ENCODE measurements at regions not wholly inside any gene's neighbourhood (a gene's known extent, or its start where the extent isn't known, plus 50 kb on each side); places are given as distances from the start of the nearest gene placed in this dataset.

GRCh38 chr2:38507712-38508111 is 95.0 kb downstream of the HNRNPLL start:
- Histone ChIP-seq H3K4me1 (ENCODE audit: insufficient read depth) (no peaks in the 10 kb centered on the region), H4K20me1 (ENCODE audit: insufficient read depth, poor library complexity, severe bottlenecking) (no peaks in the 10 kb centered on the region), H3K9me2 (replicated peaks; ENCODE audit: insufficient read depth) (no peaks in the 10 kb centered on the region), H3K4me2 (no peak overlapping the region), H3K27ac (no peak overlapping the region), H3K79me2 (no peaks in the 10 kb centered on the region), H3K27me3 (no peaks in the 10 kb centered on the region), H3K4me3 (no peak overlapping the region), H2AFZ (no peak overlapping the region), H3K9me3 (ENCODE audit: low read depth) (no peaks in the 10 kb centered on the region), H3K36me3 (replicated peaks; ENCODE audit: insufficient read depth, low read depth) (no peaks in the 10 kb centered on the region)
- WGBS (ENCODE audit: low lambda C conversion rate, missing lambda C conversion rate) = 100% methylated on average over 1 of the region's 1 CpG
- TF ChIP-seq EZH2 (IDR thresholded peaks at IDR 0.05; ENCODE audit: borderline replicate concordance) (no peak), CTCF (IDR thresholded peaks at IDR 0.05; ENCODE audit: poor library complexity) (no peak), EZH2phosphoT487 (IDR thresholded peaks at IDR 0.05; ENCODE audit: low read depth, severe bottlenecking, unreplicated experiment) (no peak)
- no peak for DNase-seq (ENCODE audit: low spot score)

GRCh38 chr2:38505779-38506178 is 96.9 kb downstream of the HNRNPLL start:
- H3K4me3 ChIP-seq = no peak overlapping the region
- no peaks in the 10 kb centered on the region for H3K9me3 ChIP-seq (ENCODE audit: low read depth)
- H4K20me1 ChIP-seq (ENCODE audit: insufficient read depth, poor library complexity, severe bottlenecking) = no peaks in the 10 kb centered on the region
- 33% methylated on average over 3 of the region's 3 CpGs for WGBS (ENCODE audit: low lambda C conversion rate, missing lambda C conversion rate)
- no peaks in the 10 kb centered on the region for H3K27me3 ChIP-seq
- no peaks in the 10 kb centered on the region for H3K4me1 ChIP-seq (ENCODE audit: insufficient read depth)
- H3K9me2 ChIP-seq (replicated peaks; ENCODE audit: insufficient read depth) = no peaks in the 10 kb centered on the region
- H3K4me2 ChIP-seq = no peak overlapping the region
- H2AFZ ChIP-seq = no peak overlapping the region
- peak; percentile 61 for DNase-seq (ENCODE audit: low spot score)
- H3K36me3 ChIP-seq (replicated peaks; ENCODE audit: insufficient read depth, low read depth) = no peaks in the 10 kb centered on the region
- TF ChIP-seq EZH2phosphoT487 (IDR thresholded peaks at IDR 0.05; ENCODE audit: low read depth, severe bottlenecking, unreplicated experiment) (no peak), EZH2 (IDR thresholded peaks at IDR 0.05; ENCODE audit: borderline replicate concordance) (no peak), CTCF (IDR thresholded peaks at IDR 0.05; ENCODE audit: poor library complexity) (no peak)
- H3K27ac ChIP-seq = no peak overlapping the region
- H3K79me2 ChIP-seq = no peaks in the 10 kb centered on the region

GRCh38 chr2:38504169-38504568 is 98.6 kb downstream of the HNRNPLL start:
- Histone ChIP-seq H4K20me1 (ENCODE audit: insufficient read depth, poor library complexity, severe bottlenecking) (no peaks in the 10 kb centered on the region), H3K9me2 (replicated peaks; ENCODE audit: insufficient read depth) (no peaks in the 10 kb centered on the region), H3K4me3 (no peak overlapping the region), H2AFZ (no peak overlapping the region), H3K36me3 (replicated peaks; ENCODE audit: insufficient read depth, low read depth) (no peaks in the 10 kb centered on the region), H3K79me2 (no peaks in the 10 kb centered on the region), H3K9me3 (ENCODE audit: low read depth) (no peaks in the 10 kb centered on the region), H3K27me3 (no peaks in the 10 kb centered on the region), H3K4me2 (no peak overlapping the region), H3K27ac (no peak overlapping the region), H3K4me1 (ENCODE audit: insufficient read depth) (no peaks in the 10 kb centered on the region)
- TF ChIP-seq EZH2phosphoT487 (IDR thresholded peaks at IDR 0.05; ENCODE audit: low read depth, severe bottlenecking, unreplicated experiment) (no peak), CTCF (IDR thresholded peaks at IDR 0.05; ENCODE audit: poor library complexity) (no peak), EZH2 (IDR thresholded peaks at IDR 0.05; ENCODE audit: borderline replicate concordance) (no peak)
- WGBS (ENCODE audit: low lambda C conversion rate, missing lambda C conversion rate) = 89% methylated on average over 3 of the region's 3 CpGs
- DNase-seq (ENCODE audit: low spot score) = no peak

- Histone ChIP-seq H3K27me3 (no peaks in the 10 kb centered on the region), H4K20me1 (ENCODE audit: insufficient read depth, poor library complexity, severe bottlenecking) (no peaks in the 10 kb centered on the region), H2AFZ (no peak overlapping the region), H3K4me3 (no peak overlapping the region), H3K36me3 (replicated peaks; ENCODE audit: insufficient read depth, low read depth) (no peaks in the 10 kb centered on the region), H3K79me2 (no peaks in the 10 kb centered on the region), H3K9me2 (replicated peaks; ENCODE audit: insufficient read depth) (no peaks in the 10 kb centered on the region), H3K4me2 (no peak overlapping the region), H3K9me3 (ENCODE audit: low read depth) (no peaks in the 10 kb centered on the region), H3K4me1 (ENCODE audit: insufficient read depth) (peaks cover 2% of the 10 kb centered on the region), H3K27ac (no peak overlapping the region)
- 96% methylated on average over 1 of the region's 1 CpG for WGBS (ENCODE audit: low lambda C conversion rate, missing lambda C conversion rate)
- no peak for DNase-seq (ENCODE audit: low spot score)
- TF ChIP-seq EZH2 (IDR thresholded peaks at IDR 0.05; ENCODE audit: borderline replicate concordance) = no peak
- TF ChIP-seq EZH2phosphoT487 (IDR thresholded peaks at IDR 0.05; ENCODE audit: low read depth, severe bottlenecking, unreplicated experiment) = no peak
- TF ChIP-seq CTCF (IDR thresholded peaks at IDR 0.05; ENCODE audit: poor library complexity) = no peak
Measured at GRCh38 chr2:38502107-38502506, 100.6 kb downstream of the HNRNPLL start.

All from hepatocyte (in vitro differentiated cells).